Spleen (tissue), 11 donors: ENCODE measurements at regions not wholly inside any gene's neighbourhood (a gene's known extent, or its start where the extent isn't known, plus 50 kb on each side); places are given as distances from the start of the nearest gene placed in this dataset.

Experiments used
- DNase-seq: peaks from one replicate; pipeline ENCODE4 v3.0.0-alpha.2; 2020
- H3K27ac ChIP-seq, 8 donors: fragments of 200-600 bp; sonication (generic) in 7 of 8; 1 replicate in 4 of 8; 2 replicates in 4 of 8; pipeline versions ENCODE4 v1.5.0 to v1.8.0; 2016 to 2021; ENCODE audit warnings: inconsistent platforms in 4 of 8, mild to moderate bottlenecking in 4 of 8, moderate library complexity in 1 of 8
- H3K27me3 ChIP-seq, 7 donors: fragments of 200-600 bp; sonication (generic) in 6 of 7; replicated peaks in 1 of 7; 1 replicate in 4 of 7; 2 replicates in 3 of 7; pipeline versions ENCODE4 v1.5.0 to v1.8.0; 2016 to 2021; ENCODE audit warnings: inconsistent platforms in 3 of 7, mild to moderate bottlenecking in 1 of 7
- H3K36me3 ChIP-seq, 6 donors: fragments of 200-600 bp; sonication (generic) in 5 of 6; 1 replicate in 4 of 6; 2 replicates in 2 of 6; pipeline versions ENCODE4 v1.5.0 to v1.8.0; 2016 to 2021; ENCODE audit warnings: inconsistent platforms in 2 of 6
- H3K4me1 ChIP-seq, 6 donors: fragments of 200-600 bp; sonication (generic) in 5 of 6; 1 replicate in 3 of 6; 2 replicates in 3 of 6; pipeline versions ENCODE4 v1.5.0 to v1.8.0; 2016 to 2021; ENCODE audit warnings: inconsistent platforms in 3 of 6
- H3K4me3 ChIP-seq, 8 donors: fragments of 200-600 bp; sonication (generic) in 7 of 8; 1 replicate in 4 of 8; 2 replicates in 4 of 8; pipeline versions ENCODE4 v1.5.0 to v1.8.0; 2016 to 2021; ENCODE audit warnings: inconsistent platforms in 4 of 8, mild to moderate bottlenecking in 4 of 8, moderate library complexity in 2 of 8
- H3K9me3 ChIP-seq, 8 donors: fragments of 200-600 bp; sonication (generic) in 7 of 8; 1 replicate in 4 of 8; 2 replicates in 4 of 8; pipeline versions ENCODE4 v1.5.0 to v1.8.0; 2016 to 2021; ENCODE audit warnings: inconsistent platforms in 4 of 8
- CTCF ChIP-seq, 11 experiments: fragments of 200-600 bp in 7 of 11; fragments of 450-650 bp in 4 of 11; sonication (generic) in 4 of 11; IDR thresholded peaks in 8 of 11; conservative IDR thresholded peaks in 3 of 11; 1 replicate in 7 of 11; 2 replicates in 4 of 11; pipeline versions ENCODE4 v1.4.0 to v1.8.0; 2016 to 2021; ENCODE audit warnings: antibody characterized with exemption in 11 of 11, inconsistent platforms in 4 of 11, mild to moderate bottlenecking in 1 of 11
- POLR2A ChIP-seq, 3 donors: fragments of 450-650 bp; IDR thresholded peaks; one replicate each; pipeline ENCODE4 v1.5.1; 2017; ENCODE audit warnings: antibody characterized with exemption in 3 of 3, mild to moderate bottlenecking in 1 of 3
- POLR2AphosphoS5 ChIP-seq, 3 donors: sonication (generic); formaldehyde crosslinking; IDR thresholded peaks; one replicate each; pipeline ENCODE4 v1.5.1; 2017; ENCODE audit warnings: antibody characterized with exemption in 3 of 3
- WGBS, 5 donors: extraction: QIAGEN DNeasy Blood & Tissue Kit in 3 of 5; methylation state at CpG; one replicate each; pipeline versions ENCODE4 v1.1.5 to v1.1.7; 2013 to 2018; 5-methylcytosine and 5-hydroxymethylcytosine counted together
- intact Hi-C: fragments of 100-400 bp; cut with DNase I; formaldehyde crosslinking; loops from one replicate; pipeline ENCODE4 v1.15.0; 2023; ENCODE audit warnings: low total_unique reads
- donor health status: healthy with polysubstance abuse.
- donor health status: DM: no; HTN: no; CAD: no; lungs with moderate emphysema.
- donor health status: DM: no; HTN: no; CAD: no.
- donor health status: Bipolar disorder and iron deficiency.
- donor health status: healthy.
- donor health status: DM: no; HTN: no; CAD: no.
- donor health status: DM: yes; HTN: yes; CAD: no.

GRCh38 chr12:123056053-123056452, 75.6 kb downstream of the ARL6IP4 start:
- H3K36me3 ChIP-seq, result no peaks in the 10 kb centered on the region
- no peaks in the 10 kb centered on the region for H3K9me3 ChIP-seq
- no peak for DNase-seq
- no peaks in the 10 kb centered on the region for H3K27me3 ChIP-seq
- intact Hi-C loops, result no loop called here
- no peak for TF ChIP-seq POLR2A (IDR thresholded peaks at IDR 0.05)
- peak in 1 of 3 donors; percentile 9 for TF ChIP-seq POLR2AphosphoS5 (IDR thresholded peaks at IDR 0.05)
- TF ChIP-seq CTCF (IDR thresholded peaks at IDR 0.05 in 8 of 11, conservative IDR thresholded peaks at IDR 0.05 in 3 of 11), result no peak
- H3K4me1 ChIP-seq, result peaks cover 3 to 35% (median 21%) of the 10 kb centered on the region in 6 donors
- no peak overlapping the region for H3K27ac ChIP-seq
- no peak overlapping the region for H3K4me3 ChIP-seq
- 80 to 94% (median 89%) methylated on average over 1 to 8 of the region's 8 CpGs for WGBS, 5 donors

GRCh38 chr12:123055281-123055766, 74.8 kb downstream of the ARL6IP4 start:
- peak; percentile 22 for DNase-seq
- WGBS, 5 donors, result 82 to 93% (median 89%) methylated on average over 8 of the region's 8 CpGs
- H3K27me3 ChIP-seq, result no peaks in the 10 kb centered on the region
- no peak overlapping the region for H3K27ac ChIP-seq
- no peaks in the 10 kb centered on the region for H3K9me3 ChIP-seq
- intact Hi-C loops, result no loop called here
- H3K4me3 ChIP-seq, result no peak overlapping the region
- no peaks in the 10 kb centered on the region for H3K36me3 ChIP-seq
- peaks cover 3 to 33% (median 20%) of the 10 kb centered on the region in 6 donors for H3K4me1 ChIP-seq
- TF ChIP-seq POLR2A (IDR thresholded peaks at IDR 0.05) (no peak), CTCF (IDR thresholded peaks at IDR 0.05 in 8 of 11, conservative IDR thresholded peaks at IDR 0.05 in 3 of 11) (no peak), POLR2AphosphoS5 (IDR thresholded peaks at IDR 0.05) (no peak)

GRCh38 chr12:123054371-123054770, 73.9 kb downstream of the ARL6IP4 start:
- DNase-seq, result peak; percentile 10
- peaks cover 0 to 24% (median 11%) of the 10 kb centered on the region in 6 donors for H3K4me1 ChIP-seq
- H3K27me3 ChIP-seq, result no peaks in the 10 kb centered on the region
- 83 to 98% (median 88%) methylated on average over 2 of the region's 2 CpGs for WGBS, 5 donors
- no peak overlapping the region for H3K27ac ChIP-seq
- no peak overlapping the region for H3K4me3 ChIP-seq
- TF ChIP-seq POLR2AphosphoS5 (IDR thresholded peaks at IDR 0.05) (no peak), CTCF (IDR thresholded peaks at IDR 0.05 in 8 of 11, conservative IDR thresholded peaks at IDR 0.05 in 3 of 11) (no peak), POLR2A (IDR thresholded peaks at IDR 0.05) (no peak)
- H3K36me3 ChIP-seq, result no peaks in the 10 kb centered on the region
- H3K9me3 ChIP-seq, result no peaks in the 10 kb centered on the region
- intact Hi-C loops, result no loop called here

- intact Hi-C loops, result no loop called here
- Histone ChIP-seq H3K4me3 (no peak overlapping the region), H3K4me1 (peaks cover 0 to 19% (median 8%) of the 10 kb centered on the region in 6 donors), H3K36me3 (no peaks in the 10 kb centered on the region), H3K27ac (no peak overlapping the region), H3K9me3 (no peaks in the 10 kb centered on the region), H3K27me3 (no peaks in the 10 kb centered on the region)
- DNase-seq, result no peak
- TF ChIP-seq POLR2A (IDR thresholded peaks at IDR 0.05), result no peak
- no peak for TF ChIP-seq CTCF (IDR thresholded peaks at IDR 0.05 in 8 of 11, conservative IDR thresholded peaks at IDR 0.05 in 3 of 11)
- no peak for TF ChIP-seq POLR2AphosphoS5 (IDR thresholded peaks at IDR 0.05)
- 79 to 91% (median 88%) methylated on average over 3 of the region's 3 CpGs for WGBS, 5 donors
These were observed 71.1 kb downstream of the ARL6IP4 start for GRCh38 chr12:123051556-123051955.
